Ovary (tissue), 7 donors: ENCODE measurements at regions not wholly inside any gene's neighbourhood (a gene's known extent, or its start where the extent isn't known, plus 50 kb on each side); places are given as distances from the start of the nearest gene placed in this dataset.

Experiments used
- DNase-seq, 5 donors: peaks; one replicate each; pipeline ENCODE4 v3.0.0-alpha.2; 2019 to 2020
- H3K27ac ChIP-seq, 2 donors: fragments of 200-600 bp; one replicate each; pipeline versions ENCODE4 v1.5.1 to v1.8.0; 2019 to 2022
- H3K27me3 ChIP-seq: fragments of 200-600 bp; one replicate; pipeline ENCODE4 v1.8.0; 2022
- H3K36me3 ChIP-seq: fragments of 200-600 bp; sonication (generic); one replicate; pipeline ENCODE4 v1.5.1; 2019
- H3K4me1 ChIP-seq: one replicate; pipeline ENCODE4 v1.8.1; 2013; ENCODE audit warnings: mild to moderate bottlenecking, moderate library complexity; ENCODE audit not compliant: insufficient read depth
- H3K4me3 ChIP-seq: fragments of 200-600 bp; sonication (generic); one replicate; pipeline ENCODE4 v1.5.1; 2017
- H3K9me3 ChIP-seq, 2 donors: fragments of 200-600 bp in 1 of 2; sonication (generic) in 1 of 2; one replicate each; pipeline versions ENCODE4 v1.5.1 to v1.8.1; 2013 to 2019; ENCODE audit warnings: mild to moderate bottlenecking in 1 of 2, moderate library complexity in 1 of 2
- CTCF ChIP-seq, 3 donors: fragments of 450-650 bp in 2 of 3; fragments of 200-600 bp in 1 of 3; IDR thresholded peaks; one replicate each; pipeline versions ENCODE4 v1.5.1 to v1.8.0; 2016 to 2022; ENCODE audit warnings: antibody characterized with exemption in 3 of 3, mild to moderate bottlenecking in 1 of 3
- EP300 ChIP-seq: sonication (generic); formaldehyde crosslinking; IDR thresholded peaks from one replicate; pipeline ENCODE4 v1.6.1; 2017; ENCODE audit warnings: antibody characterized with exemption
- POLR2A ChIP-seq: fragments of 450-650 bp; IDR thresholded peaks from one replicate; pipeline ENCODE4 v1.6.1; 2017; ENCODE audit warnings: antibody characterized with exemption, mild to moderate bottlenecking, moderate library complexity
- WGBS, 3 donors: extraction: QIAGEN DNeasy Blood & Tissue Kit in 1 of 3; methylation state at CpG; one replicate each; pipeline versions ENCODE4 v1.1.5 to v1.1.7; 2013 to 2017; 5-methylcytosine and 5-hydroxymethylcytosine counted together
- intact Hi-C, 4 donors: fragments of 100-400 bp; cut with DNase I; formaldehyde crosslinking; loops; one replicate each; pipeline versions ENCODE4 v1.11.0 to v1.15.1; 2022 to 2023
- donor health status: DM: no; HTN: no; CAD: no; lungs with moderate emphysema.
- donor health status: DM: no; HTN: no; CAD: no.
- donor health status: Bipolar disorder and iron deficiency.
- donor health status: DM: no; HTN: no; CAD: no.
- donor health status: DM: yes; HTN: yes; CAD: no.

GRCh38 chr15:93202405-93202804 lies 113.4 kb upstream of the RGMA start:
- Histone ChIP-seq H3K27ac (no peak overlapping the region), H3K4me3 (no peak overlapping the region), H3K4me1 (no peaks in the 10 kb centered on the region), H3K27me3 (no peaks in the 10 kb centered on the region), H3K36me3 (no peaks in the 10 kb centered on the region), H3K9me3 (no peaks in the 10 kb centered on the region)
- WGBS, 3 donors = 95 to 99% (median 95%) methylated on average over 3 of the region's 3 CpGs
- intact Hi-C loops = no loop called here
- DNase-seq = no peak
- TF ChIP-seq CTCF (IDR thresholded peaks at IDR 0.05) (no peak), EP300 (no peak), POLR2A (no peak)

GRCh38 chr15:93201940-93202339 lies 112.9 kb upstream of the RGMA start:
- Histone ChIP-seq H3K36me3 (no peaks in the 10 kb centered on the region), H3K4me1 (no peaks in the 10 kb centered on the region), H3K9me3 (no peaks in the 10 kb centered on the region), H3K4me3 (no peak overlapping the region), H3K27me3 (no peaks in the 10 kb centered on the region), H3K27ac (no peak overlapping the region)
- TF ChIP-seq EP300 (no peak), CTCF (IDR thresholded peaks at IDR 0.05) (no peak), POLR2A (no peak)
- WGBS, 3 donors = 57 to 69% (median 66%) methylated on average over 4 of the region's 4 CpGs
- intact Hi-C loops = no loop called here
- no peak for DNase-seq

GRCh38 chr15:93200837-93201226 lies 111.8 kb upstream of the RGMA start:
- H3K4me1 ChIP-seq = no peaks in the 10 kb centered on the region
- intact Hi-C loops = no loop called here
- no peaks in the 10 kb centered on the region for H3K9me3 ChIP-seq

DNA sequence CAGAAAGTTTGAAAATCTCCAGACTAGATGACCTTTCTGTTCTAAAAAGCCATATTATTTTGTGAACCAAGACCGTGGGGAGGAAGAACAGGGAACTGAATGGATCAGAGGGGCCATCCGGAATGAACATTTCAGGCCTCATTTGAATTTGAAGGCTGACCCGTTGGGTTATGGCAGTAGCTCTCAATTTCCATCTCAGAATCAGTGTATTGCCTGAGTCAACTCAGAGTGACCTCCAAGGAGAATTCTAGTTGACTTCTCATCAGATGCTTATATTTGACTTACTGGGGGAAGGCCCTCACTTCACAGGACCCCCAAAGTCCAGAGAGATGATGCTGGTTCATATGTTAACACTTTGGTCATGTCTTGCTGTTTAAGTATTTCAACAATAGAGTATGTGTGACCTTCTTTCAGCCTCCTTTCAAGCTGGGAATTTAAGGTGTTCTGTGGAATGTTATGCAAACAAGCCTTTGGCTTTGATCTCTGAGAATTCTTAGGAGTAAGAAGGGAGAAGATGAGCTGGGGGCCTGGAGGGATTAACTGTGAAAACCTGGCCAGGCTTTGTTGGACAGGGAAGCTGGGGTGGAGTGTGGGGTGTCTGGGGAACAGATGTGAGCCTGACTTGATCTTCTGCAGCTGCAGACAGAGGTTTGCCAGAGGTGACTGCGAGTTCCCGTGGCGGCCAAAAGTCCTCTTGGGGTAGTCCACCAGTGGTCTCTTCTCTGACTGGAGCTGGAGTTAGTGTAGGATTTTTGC lies 111.2 kb upstream of the RGMA start:
- no peaks in the 10 kb centered on the region for H3K4me1 ChIP-seq
- H3K27me3 ChIP-seq = no peaks in the 10 kb centered on the region
- TF ChIP-seq CTCF (IDR thresholded peaks at IDR 0.05) (no peak), POLR2A (no peak)
- WGBS, 3 donors = 31 to 40% (median 38%) methylated on average over 6 of the region's 6 CpGs
- DNase-seq = peak in 2 of 5 donors; percentile 15 to 47
- H3K9me3 ChIP-seq = no peaks in the 10 kb centered on the region
- H3K36me3 ChIP-seq = no peaks in the 10 kb centered on the region
- no peak overlapping the region for H3K27ac ChIP-seq
- intact Hi-C loops = no loop called here
- no peak overlapping the region for H3K4me3 ChIP-seq

More at GRCh38 chr15:93200837-93201226, 111.8 kb upstream of the RGMA start:
- no peaks in the 10 kb centered on the region for H3K36me3 ChIP-seq
- no peak overlapping the region for H3K4me3 ChIP-seq
- H3K27me3 ChIP-seq = no peaks in the 10 kb centered on the region
- no peak overlapping the region for H3K27ac ChIP-seq
- no peak for DNase-seq
- 24 to 29% (median 28%) methylated on average over 4 of the region's 4 CpGs for WGBS, 3 donors
- TF ChIP-seq EP300 (no peak), POLR2A (no peak), CTCF (IDR thresholded peaks at IDR 0.05) (no peak)
